Putamen (tissue), 1 donor: ENCODE measurements at regions not wholly inside any gene's neighbourhood (a gene's known extent, or its start where the extent isn't known, plus 50 kb on each side); places are given as distances from the start of the nearest gene placed in this dataset.
"Not testable (repeated sequence)": the region's sequence is repeated elsewhere in the genome, so short reads cannot be mapped to it uniquely, and the experiment has no call there.

Experiments
- DNase-seq: peaks from one replicate; pipeline ENCODE4 v3.0.0-alpha.2; 2016; ENCODE audit warnings: low spot score

DNA sequence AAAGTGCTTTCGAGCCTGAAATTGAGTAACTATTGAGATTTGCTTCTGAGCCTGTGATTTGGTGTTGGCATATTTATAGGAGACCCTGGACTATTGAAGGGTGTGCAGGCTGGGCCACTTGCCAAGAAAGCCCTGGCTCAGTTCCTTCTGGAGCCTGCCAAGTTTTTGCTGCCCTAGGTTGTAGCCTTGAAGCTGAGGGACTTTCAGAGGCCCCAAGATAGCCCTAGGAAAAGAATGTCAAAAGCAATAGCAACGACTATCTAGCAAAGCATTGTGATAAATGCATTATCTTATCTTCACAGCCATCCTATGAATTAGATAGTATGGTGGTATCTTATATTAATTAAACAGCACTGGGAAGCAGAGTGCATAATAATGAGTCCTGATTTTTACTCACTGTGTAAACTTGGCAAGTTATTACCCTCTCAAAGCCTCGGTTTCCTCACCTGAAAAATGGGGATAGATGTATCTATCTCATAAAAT lies 473.7 kb upstream of the PODXL start:
- DNase-seq: peak; percentile 63

DNA sequence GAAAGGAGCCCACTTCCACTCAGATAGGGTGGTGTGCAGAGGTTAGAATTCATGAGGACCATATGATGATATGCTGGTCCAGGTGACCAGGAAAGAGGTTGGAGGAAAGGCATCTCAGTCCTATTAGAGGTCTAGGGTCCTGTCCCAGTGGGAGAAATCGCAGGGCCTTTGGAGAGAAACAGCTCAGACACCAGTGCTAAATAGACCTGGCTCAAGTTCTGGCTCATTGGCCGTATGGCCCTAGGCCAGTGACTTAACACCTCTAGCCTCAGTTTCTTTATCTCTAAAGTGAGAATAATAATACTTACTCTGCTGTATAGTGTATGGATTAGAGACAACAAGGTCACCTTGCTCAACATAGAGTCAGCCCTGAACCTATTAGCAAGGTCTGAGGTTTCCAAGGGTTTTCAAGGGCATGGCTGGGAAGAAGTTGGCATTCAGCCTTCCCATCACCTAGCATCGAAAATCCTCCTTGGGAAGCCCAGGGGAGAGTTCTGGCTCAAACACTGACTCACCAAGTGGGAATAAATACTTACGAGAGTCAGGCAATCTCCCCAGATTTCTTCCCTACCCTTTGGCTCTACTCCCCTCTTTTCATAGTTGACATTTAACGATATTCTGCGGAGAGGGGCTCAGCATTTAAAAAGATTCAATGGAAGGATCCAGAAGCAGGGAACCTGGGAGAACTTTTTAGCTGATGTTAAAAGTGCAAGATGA lies 473.1 kb upstream of the PODXL start:
- no peak for DNase-seq

DNA sequence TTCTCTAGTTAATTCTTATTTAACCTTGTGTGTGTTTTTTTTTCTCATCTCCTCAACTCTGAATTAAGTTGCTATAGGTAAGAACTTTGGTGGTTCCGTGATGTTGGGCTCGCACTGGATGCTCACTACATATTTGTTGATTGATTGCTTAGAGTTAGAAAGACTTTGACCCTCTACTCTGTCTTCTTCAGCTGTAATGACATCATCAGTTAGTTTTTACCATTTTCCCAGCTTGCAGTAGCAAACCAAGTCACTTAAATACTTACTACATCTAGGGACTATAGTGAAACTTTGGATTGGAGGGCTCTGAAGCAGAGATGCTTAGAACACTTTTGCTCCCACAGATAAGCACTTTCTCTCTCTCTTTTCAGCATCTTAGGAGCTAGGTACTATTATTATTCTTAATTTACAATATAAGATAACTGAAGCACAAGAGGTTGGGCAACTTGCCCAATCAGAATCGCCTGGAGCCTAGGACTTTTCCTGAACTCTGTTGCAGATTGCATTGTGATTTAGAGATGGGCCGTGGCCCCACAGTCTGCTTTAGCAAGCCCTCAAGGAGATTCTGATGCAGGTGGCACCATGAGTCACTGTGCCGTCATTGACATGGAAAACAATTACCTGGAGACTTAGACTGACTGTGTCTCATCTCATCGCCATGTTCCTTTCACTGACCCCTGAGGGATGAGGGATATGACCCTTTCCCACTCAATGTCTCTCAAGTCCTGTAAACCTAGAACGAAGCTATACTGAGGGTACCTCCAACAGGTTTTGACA lies 471.9 kb upstream of the PODXL start:
- DNase-seq: no peak

DNA sequence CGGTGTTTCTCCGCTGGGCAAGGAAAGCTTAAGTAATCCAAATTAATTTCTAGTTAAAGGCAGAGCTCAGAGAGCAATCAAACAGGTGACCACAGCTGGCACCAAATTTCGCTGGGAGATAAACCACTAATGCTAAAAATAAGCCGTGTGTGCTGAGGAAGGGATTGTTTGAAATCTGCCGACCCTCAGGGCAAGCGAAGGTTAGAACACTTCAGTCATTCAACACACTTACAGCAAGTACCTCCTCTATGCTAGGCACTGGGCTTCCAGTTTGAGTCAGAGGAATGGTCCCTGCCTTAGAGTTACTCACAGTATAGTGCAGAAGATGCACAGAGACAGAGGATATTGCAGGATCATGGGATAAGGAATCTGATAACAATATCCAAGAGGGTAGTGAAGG lies 467.9 kb upstream of the PODXL start:
- DNase-seq: no peak

DNA sequence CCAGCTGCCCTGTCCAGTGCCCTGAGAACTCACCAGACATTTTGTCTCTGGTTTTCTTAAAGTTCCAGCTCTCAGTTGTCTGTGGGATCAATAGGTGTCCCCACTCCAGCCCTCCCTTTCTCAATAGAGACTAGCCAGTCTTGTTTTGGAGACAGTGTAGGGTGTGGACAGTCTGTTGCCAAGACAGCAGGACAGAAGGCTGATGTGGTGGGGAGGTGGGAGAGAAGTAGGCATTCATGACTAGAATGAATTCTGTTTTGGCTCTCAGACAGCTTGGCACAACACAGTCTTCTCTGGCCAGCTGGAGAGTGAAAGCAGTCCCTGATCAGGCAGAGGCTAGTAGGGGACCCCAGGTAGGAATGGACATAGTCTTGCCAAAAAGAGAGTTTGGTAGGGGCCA lies 467.0 kb upstream of the PODXL start:
- DNase-seq: no peak

DNA sequence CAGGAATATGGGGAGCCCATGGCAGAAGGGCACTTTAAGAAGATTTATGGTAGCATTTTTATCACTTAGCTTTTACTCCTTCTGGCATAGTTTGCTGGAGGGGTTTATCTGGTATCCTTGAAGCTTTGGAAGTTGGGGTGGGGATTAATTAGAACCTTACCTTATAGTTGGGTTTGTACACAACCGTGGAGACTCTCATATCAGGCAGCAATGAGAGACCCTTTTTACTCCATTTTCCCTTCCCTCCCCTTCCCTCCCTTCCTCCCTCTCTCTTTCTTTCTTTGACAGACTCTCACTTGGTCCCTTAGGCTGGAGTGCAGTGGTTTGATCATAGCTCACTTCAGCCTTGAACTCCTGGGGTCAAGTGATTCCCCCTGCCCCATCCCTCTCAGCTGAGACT lies 465.8 kb upstream of the PODXL start:
- DNase-seq: no peak

DNA sequence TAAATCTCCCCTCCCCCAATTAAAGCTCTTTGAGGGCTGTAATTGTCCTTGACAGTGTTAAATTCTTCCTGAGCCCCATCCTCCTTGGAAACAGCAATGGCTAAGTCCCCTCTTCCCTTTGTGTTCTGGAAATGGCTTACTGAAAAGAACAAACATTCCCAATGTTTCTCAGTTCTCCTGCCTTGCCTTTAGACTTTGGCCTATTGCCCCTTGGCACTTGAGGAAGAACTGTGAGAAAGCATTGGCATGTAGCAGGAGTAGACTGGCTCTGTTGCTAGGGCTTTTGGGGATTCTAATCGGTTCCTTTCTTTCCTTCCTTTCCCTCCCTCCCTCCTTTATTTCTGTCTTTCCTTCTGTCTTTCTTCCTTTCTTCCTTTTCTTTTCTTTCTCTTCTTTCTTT lies 463.3 kb upstream of the PODXL start:
- DNase-seq: no peak

DNA sequence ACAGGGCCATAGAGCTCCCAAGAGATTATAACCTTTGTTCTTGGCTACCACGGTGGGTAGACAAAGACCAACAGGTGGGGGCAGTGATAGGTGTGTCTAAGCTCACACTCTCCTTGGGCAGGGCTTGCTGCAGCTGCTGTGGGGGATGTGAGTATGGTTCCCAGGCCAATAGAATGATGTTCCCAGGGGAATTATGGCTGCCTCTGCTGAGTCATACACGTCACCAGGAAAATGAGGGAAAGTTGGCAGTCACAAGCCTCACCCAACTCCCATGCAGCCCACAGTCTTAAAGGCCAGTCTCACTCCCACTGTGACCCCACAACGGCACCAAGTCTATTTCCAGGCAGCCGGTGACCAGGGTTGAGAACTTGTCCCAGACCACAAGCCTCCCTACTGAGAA lies 453.4 kb upstream of the PODXL start:
- no peak for DNase-seq

DNA sequence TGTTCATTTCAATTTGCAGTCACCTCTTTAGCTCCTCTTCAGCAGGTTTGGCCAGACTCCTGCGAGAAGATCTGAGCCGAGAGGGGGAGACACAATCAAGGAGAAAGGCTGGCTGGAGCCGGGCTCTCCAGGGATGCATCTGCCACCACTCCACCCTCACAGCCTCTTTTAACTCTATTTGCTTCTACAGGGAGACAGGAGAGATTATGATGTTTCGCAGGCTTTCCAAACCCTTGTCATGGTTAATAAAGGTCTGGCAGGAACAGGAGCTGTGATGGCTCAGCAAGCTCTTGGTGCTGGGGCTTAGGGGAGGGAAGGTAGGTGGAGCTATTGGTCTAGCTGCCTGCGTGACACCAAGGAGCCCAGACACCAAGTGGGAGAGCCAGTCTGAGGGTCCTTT lies 448.1 kb upstream of the PODXL start:
- no peak for DNase-seq

DNA sequence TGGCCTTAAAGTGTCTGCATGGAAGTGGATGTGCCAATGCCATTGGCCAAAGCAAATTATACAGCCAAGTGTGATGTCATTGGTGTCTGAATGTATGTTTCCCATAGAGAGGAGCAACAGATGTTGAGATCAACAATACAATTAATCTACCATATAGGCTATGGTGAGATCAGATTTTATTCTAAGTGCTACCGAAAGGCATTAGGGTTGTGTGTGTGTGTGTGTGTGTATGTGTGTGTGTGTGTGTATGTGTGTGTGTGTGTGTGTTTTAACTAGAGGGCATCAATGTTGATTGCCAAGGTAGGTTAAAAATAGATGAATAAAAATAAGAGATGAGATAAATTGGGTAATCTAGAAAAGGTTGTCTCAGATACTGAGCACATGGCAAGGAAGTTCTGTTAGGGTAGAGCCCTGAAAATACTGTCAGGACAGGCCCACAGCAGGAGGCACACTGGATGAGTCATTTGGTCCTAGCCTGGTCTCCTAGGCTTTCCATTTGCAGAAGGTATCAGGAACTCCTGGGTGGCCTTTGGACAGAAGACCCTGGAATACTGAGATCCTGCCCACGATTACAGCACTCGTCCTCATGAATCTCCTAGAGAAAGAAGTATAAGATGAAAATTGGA lies 446.0 kb upstream of the PODXL start:
- DNase-seq: no peak

DNA sequence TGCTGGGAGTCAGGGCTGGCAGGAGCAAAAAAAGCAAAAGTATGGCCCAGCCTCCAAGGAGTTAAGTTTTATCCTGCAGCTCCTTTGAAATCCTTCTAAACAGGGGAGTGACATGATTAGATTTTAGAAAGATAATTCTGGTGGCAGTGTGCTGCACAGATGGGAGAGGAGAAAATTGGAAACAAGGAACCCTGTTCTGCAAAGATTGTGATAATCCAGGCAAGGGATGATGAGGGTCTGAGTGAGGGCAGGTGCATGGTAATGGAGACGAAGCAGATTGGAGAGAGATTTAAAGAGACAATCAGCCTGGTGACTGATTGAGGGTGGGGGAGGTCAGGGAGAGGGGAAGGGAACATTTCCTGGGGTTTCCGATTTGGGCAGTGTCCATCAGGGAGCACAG lies 444.7 kb upstream of the PODXL start:
- no peak for DNase-seq

DNA sequence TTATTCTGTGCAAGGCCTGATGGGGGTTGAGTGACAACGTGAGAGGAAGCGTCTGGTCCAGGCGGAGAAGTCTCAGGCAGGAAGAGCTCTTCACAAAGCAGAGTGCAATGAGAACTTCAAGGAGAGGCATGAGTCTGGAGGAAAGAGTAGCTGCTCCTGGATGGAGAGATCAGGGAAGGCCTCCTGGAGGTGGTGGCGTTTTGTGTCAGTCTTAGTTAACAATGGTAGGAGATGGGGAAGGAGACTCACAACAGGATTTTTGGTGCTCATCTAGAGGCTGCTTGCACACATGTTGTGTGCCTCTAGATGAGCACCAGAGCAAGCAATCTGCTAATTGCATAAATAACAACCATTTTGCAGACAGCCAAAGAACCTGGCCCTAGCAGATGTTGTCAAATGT lies 442.8 kb upstream of the PODXL start:
- no peak for DNase-seq

DNA sequence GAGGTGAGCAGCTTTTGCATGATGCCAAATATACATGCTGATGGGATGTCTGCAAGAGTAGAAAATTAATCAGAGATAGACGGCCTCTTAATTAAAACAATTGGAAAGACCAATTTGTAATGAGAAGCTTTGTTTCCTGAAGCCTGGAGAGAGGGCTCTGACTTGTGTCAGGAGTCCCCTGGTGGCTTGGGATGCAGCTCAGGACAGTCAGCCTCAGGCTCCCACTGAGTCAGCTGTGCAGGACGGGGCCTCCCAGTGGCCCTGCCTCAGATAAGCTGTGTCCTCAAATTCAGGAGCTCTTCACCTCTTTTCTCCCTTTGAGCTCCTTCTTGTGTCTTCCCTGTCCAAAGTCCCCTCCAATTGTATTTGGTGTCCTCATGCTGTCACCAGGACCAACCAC lies 438.9 kb upstream of the PODXL start:
- DNase-seq: no peak

DNA sequence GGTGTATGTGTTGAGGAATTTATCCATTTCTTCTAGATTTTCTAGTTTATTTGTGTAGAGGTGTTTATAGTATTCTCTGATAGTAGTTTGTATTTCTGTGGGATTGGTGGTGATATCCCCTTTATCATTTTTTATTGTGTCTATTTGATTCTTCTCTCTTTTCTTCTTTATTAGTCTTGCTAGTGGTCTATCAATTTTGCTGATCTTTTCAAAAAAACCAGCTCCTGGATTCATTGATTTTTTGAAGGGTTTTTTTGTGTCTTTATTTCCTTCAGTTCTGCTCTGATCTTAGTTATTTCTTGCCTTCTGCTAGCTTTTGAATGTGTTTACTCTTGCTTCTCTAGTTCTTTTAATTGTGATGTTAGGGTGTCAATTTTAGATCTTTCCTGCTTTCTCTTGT lies 424.6 kb upstream of the PODXL start:
- DNase-seq: not testable (repeated sequence)

DNA sequence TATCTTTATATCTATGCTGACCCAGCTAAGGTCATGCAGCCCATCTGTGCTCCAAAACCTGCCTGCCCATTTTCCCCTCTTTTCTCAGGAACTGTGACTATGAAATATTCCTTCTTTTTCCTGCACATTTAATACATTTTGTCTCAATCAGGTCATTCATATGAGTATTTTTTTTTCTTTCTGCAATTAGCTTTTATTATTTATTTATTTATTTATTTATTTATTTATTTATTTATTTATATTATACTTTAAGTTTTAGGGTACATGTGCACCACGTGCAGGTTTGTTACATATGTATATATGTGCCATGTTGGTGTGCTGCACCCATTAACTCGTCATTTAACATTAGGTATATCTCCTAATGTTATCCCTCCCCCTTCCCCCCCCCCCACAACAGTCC lies 421.7 kb upstream of the PODXL start:
- DNase-seq: not testable (repeated sequence)

DNA sequence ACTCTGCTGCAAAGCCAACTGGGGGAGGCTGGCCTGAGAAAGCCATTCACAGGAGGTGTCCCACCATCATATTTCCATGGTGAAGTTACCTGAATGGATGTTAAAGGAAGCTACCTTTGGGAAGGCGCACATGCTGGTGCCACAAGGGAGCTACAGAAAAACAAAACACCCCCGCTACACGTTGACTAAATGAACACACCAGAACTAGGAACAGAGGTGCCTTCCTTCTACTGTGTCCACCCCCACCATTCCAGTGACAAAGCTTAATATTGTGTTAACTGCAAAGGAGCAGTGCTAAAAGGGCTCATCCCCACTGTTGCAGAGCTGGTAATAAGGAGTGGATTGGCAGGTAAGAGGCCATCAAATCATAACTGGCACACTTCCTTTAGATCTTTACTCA lies 420.0 kb upstream of the PODXL start:
- DNase-seq: no peak

DNA sequence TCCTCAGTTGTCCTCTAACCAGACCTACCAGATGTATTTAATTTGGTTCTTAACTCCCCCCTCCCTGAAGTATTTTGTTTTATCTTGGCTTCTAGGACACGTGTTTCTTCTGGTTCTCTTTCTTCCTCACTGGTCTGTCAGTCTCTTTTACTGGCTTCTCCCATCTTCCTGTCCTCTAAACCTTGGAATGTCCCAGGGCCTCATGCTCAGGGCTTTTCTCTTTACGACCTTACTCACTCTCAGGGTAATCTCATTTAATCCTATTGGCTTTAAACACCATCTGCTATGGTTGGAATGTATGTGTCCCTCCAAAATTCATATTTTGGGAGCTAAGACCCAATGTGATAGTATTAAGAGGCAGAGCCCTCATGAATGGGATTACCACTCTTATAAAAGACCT lies 418.2 kb upstream of the PODXL start:
- DNase-seq: no peak

DNA sequence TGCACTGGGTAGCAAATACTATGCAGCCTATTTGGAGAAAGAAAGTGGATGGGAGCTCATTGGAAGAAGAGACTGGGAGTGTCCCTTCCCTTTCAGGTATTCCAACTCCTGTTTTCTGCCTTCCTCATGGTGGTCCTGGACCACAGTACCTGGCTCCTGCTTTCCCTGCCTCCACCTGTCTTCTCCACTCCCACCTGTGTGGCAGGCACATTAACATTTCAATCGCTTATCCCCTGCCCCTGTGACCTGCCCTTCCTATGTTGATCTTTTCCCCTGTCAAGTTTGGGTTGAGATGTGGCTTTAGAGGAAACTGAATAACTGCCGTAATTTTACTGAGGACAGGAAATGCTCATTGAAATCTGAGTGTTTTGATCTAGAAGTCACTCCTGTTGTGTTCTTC lies 415.8 kb upstream of the PODXL start:
- DNase-seq: no peak

DNA sequence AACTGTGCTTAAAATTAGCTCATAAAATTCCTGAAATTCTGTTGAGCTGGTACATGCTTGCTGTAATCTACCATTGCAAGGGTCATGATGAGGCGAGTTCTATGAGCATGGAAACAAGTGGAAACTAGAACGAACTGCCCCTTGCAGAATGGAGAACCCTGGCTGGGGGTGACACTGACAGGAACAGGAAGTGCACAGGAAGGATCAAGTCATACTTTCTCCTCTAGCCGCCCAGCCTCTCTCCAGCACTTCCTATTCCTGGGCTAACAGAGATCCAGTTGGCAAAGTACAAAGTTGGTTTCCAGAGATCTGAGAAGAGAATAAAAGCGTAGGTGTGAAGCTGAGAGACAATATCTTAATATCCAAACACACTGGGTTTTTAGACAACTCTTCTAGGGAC lies 414.2 kb upstream of the PODXL start:
- no peak for DNase-seq

DNA sequence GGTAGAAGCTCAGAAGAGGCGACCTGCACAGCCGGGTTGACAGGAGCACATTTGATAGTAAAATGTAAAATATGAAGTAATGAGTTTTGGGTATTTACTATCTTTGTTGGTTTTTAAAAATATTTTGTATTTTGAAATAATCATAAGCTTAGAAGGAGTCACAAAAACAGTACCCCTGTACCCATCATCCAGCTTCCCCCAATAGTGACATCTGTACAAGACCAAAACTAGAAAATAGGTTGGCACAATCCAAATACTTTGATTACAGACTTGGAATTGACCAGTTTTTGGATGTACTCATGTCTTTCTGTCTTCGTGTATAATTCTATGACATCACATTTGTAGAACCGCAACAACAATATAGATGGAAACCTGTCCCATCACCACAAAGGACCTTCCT lies 413.1 kb upstream of the PODXL start:
- DNase-seq: no peak

DNA sequence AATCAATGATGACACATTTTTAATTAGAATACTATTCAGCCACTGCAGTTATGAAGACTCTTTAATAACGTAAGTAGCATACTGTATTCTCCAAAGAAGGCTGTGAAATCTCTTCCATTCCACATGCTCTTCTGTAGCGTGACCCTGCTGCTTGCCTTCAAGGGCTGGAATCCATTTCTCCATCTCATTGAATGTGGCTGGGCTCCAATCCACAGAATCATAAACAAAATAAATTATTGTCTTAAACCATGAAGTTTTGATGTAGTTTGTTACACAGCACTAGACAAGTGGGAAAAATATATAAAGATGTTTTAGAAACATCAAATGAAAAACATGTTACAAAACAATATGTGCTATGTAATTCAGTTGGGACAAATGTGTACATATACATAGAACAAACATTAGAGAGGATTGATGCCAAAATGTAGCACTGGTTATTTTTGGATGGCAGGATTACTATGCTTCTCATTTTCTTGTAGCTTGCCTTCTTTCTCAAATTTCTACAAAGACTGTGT lies 410.8 kb upstream of the PODXL start:
- DNase-seq: no peak

DNA sequence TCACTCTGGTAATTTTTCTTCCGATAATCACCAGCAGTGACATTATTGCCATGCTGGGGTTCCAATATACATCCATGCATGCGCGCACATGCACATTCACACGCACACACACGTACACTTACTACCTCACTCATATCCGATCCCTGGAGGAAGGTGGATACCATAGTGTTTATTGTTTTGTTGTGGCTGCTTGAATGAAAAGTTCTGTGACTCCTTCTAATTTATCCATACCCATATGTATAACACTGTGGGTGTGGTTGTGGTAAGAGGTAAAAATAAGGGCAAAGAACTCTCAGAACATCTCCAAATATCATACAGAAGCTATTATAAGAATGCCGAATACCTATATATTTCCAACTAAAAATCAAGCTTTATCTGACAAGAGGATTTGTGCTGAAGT lies 407.8 kb upstream of the PODXL start:
- no peak for DNase-seq

DNA sequence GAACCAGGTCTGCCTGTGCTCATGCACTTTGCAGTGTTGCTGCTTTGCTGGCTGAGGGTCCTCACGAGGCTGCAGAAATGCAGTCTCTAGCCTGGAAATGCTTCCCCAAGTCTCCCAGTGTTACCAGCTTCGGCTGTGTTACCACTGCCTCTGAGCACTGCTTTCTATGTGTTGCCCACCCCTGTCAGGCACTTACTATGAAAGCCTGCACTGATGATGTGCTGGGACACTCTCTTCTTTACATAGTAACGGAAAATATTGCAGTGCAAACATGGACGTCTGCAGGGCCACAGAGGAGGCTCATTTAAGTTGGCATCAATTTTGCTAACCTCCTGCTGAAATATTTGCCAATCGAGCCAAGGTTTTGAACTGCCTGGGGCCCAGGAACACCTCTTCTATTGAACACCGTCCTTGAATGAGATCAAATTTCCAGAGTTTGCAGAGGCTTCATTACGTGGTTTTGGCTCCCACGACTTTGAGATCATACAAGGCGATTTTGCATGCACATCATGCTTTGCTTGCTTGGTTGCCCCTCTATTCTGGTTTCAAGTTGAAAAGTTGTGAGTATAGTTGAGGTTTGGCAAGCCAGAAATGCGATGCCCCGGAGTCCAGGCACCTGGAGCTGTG lies 404.7 kb upstream of the PODXL start:
- DNase-seq: no peak
